ENCODE measurements at regions not wholly inside any gene's neighbourhood (a gene's known extent, or its start where the extent isn't known, plus 50 kb on each side); places are given as distances from the start of the nearest gene placed in this dataset.

GRCh38 chr5:173739741-173740140 is 123.3 kb upstream of the BOD1 start:
- TF ChIP-seq, protein P1, sequence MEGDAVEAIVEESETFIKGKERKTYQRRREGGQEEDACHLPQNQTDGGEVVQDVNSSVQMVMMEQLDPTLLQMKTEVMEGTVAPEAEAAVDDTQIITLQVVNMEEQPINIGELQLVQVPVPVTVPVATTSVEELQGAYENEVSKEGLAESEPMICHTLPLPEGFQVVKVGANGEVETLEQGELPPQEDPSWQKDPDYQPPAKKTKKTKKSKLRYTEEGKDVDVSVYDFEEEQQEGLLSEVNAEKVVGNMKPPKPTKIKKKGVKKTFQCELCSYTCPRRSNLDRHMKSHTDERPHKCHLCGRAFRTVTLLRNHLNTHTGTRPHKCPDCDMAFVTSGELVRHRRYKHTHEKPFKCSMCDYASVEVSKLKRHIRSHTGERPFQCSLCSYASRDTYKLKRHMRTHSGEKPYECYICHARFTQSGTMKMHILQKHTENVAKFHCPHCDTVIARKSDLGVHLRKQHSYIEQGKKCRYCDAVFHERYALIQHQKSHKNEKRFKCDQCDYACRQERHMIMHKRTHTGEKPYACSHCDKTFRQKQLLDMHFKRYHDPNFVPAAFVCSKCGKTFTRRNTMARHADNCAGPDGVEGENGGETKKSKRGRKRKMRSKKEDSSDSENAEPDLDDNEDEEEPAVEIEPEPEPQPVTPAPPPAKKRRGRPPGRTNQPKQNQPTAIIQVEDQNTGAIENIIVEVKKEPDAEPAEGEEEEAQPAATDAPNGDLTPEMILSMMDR (IDR thresholded peaks at IDR 0.05; ENCODE audit: partially characterized antibody, unreplicated experiment): no peak
- no peaks in the 10 kb centered on the region for H3K27me3 Mint-ChIP-seq (ENCODE audit: unreplicated experiment)
- peaks cover 12% of the 10 kb centered on the region for H3K4me1 Mint-ChIP-seq (ENCODE audit: low read depth, unreplicated experiment)
- H3K4me3 Mint-ChIP-seq (ENCODE audit: unreplicated experiment): no peak overlapping the region
- H3K36me3 Mint-ChIP-seq (ENCODE audit: unreplicated experiment): no peaks in the 10 kb centered on the region
- no peak overlapping the region for H3K27ac Mint-ChIP-seq (ENCODE audit: unreplicated experiment)
- DNase-seq: no peak
- peaks cover 12% of the 10 kb centered on the region for H3K9me3 Mint-ChIP-seq (ENCODE audit: unreplicated experiment)

- Mint-ChIP-seq H3K36me3 (ENCODE audit: unreplicated experiment) (no peaks in the 10 kb centered on the region), H3K27me3 (ENCODE audit: unreplicated experiment) (no peaks in the 10 kb centered on the region), H3K4me3 (ENCODE audit: unreplicated experiment) (no peak overlapping the region), H3K27ac (ENCODE audit: unreplicated experiment) (no peak overlapping the region), H3K4me1 (ENCODE audit: low read depth, unreplicated experiment) (peaks cover 9% of the 10 kb centered on the region), H3K9me3 (ENCODE audit: unreplicated experiment) (peaks cover 12% of the 10 kb centered on the region)
- TF ChIP-seq, protein P1 (IDR thresholded peaks at IDR 0.05; ENCODE audit: partially characterized antibody, unreplicated experiment): no peak
- no peak for DNase-seq
Observed at GRCh38 chr5:173740400-173740799, 124.0 kb upstream of the BOD1 start.

- H3K9me3 Mint-ChIP-seq (ENCODE audit: unreplicated experiment): peaks cover 12% of the 10 kb centered on the region
- H3K4me1 Mint-ChIP-seq (ENCODE audit: low read depth, unreplicated experiment): peaks cover 9% of the 10 kb centered on the region
- H3K27me3 Mint-ChIP-seq (ENCODE audit: unreplicated experiment): peaks cover 4% of the 10 kb centered on the region
- H3K36me3 Mint-ChIP-seq (ENCODE audit: unreplicated experiment): no peaks in the 10 kb centered on the region
- TF ChIP-seq, protein P1 (IDR thresholded peaks at IDR 0.05; ENCODE audit: partially characterized antibody, unreplicated experiment): no peak
- no peak overlapping the region for H3K4me3 Mint-ChIP-seq (ENCODE audit: unreplicated experiment)
- no peak for DNase-seq
- H3K27ac Mint-ChIP-seq (ENCODE audit: unreplicated experiment): no peak overlapping the region
Observed at GRCh38 chr5:173741087-173741486, 124.6 kb upstream of the BOD1 start.

- Mint-ChIP-seq H3K36me3 (ENCODE audit: unreplicated experiment) (no peaks in the 10 kb centered on the region), H3K9me3 (ENCODE audit: unreplicated experiment) (peaks cover 8% of the 10 kb centered on the region), H3K27me3 (ENCODE audit: unreplicated experiment) (peaks cover 4% of the 10 kb centered on the region), H3K27ac (ENCODE audit: unreplicated experiment) (no peak overlapping the region), H3K4me1 (ENCODE audit: low read depth, unreplicated experiment) (peaks cover 11% of the 10 kb centered on the region), H3K4me3 (ENCODE audit: unreplicated experiment) (no peak overlapping the region)
- no peak for DNase-seq
- TF ChIP-seq, protein P1 (IDR thresholded peaks at IDR 0.05; ENCODE audit: partially characterized antibody, unreplicated experiment): no peak
Observed at GRCh38 chr5:173741729-173742431, 125.4 kb upstream of the BOD1 start.

DNA sequence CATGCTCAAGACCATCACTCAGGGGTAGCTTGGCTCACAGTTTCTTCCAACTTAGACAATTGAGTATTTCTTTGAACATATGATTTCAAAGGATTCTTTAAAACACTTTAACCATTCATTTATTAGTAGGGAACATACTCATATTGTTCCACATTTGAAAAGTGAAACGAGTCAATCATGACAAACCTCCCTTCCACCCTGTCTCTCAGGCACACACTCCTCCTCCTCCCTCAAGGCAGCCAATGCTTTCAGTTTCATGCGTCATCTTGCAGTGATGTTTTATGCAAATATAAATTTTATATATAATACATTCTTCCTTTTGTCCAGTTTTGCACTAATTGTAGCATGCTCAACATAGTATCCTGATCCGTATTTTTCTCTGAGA is 126.0 kb upstream of the BOD1 start:
- Mint-ChIP-seq H3K36me3 (ENCODE audit: unreplicated experiment) (no peaks in the 10 kb centered on the region), H3K27me3 (ENCODE audit: unreplicated experiment) (peaks cover 4% of the 10 kb centered on the region)
- TF ChIP-seq, protein P1 (IDR thresholded peaks at IDR 0.05; ENCODE audit: partially characterized antibody, unreplicated experiment): no peak

More for the DNA sequence above, 126.0 kb upstream of the BOD1 start:
- peaks cover 8% of the 10 kb centered on the region for H3K9me3 Mint-ChIP-seq (ENCODE audit: unreplicated experiment)
- no peak for DNase-seq
- no peak overlapping the region for H3K27ac Mint-ChIP-seq (ENCODE audit: unreplicated experiment)
- H3K4me1 Mint-ChIP-seq (ENCODE audit: low read depth, unreplicated experiment): peaks cover 9% of the 10 kb centered on the region
- H3K4me3 Mint-ChIP-seq (ENCODE audit: unreplicated experiment): no peak overlapping the region
